D721Med (cell line): ENCODE measurements at regions not wholly inside any gene's neighbourhood (a gene's known extent, or its start where the extent isn't known, plus 50 kb on each side); places are given as distances from the start of the nearest gene placed in this dataset.

Experiments
- DNase-seq: peaks from one replicate; pipeline ENCODE4 v3.0.0; 2011; ENCODE audit warnings: low spot score; ENCODE audit not compliant: insufficient read length
- FAIRE-seq: peaks from 2 replicates; lab custom pipeline; 2011; peaks lifted over from hg19 to GRCh38; lab: Jason Lieb, UNC
- TF ChIP-seq, protein P1 (sequence below): IDR thresholded peaks from 2 replicates; pipeline ENCODE4 v1.5.1; 2012; ENCODE audit warnings: mild to moderate bottlenecking, control low read depth; ENCODE audit not compliant: insufficient read depth; ENCODE audit errors: missing control alignments

DNA sequence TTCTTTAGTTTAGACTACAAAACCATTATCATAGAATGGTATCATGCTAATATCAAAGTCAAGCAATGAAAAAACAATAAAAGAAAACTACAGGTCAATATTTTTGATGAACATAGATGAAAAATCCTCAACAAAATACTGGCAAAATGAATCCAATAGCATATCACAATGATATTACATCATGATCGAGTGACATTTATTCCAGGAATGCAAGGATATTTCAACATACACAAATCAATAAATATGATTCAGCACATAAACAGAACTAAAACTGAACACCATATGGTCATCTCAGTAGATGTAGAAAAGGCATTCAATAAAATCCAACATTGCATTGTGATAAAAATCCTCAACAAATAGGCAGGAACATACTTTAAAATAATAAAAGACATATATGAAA, 1657.7 kb downstream of the KCNT2 start:
- DNase-seq, result no peak
- FAIRE-seq, result peak; percentile 51
- TF ChIP-seq, protein P1, sequence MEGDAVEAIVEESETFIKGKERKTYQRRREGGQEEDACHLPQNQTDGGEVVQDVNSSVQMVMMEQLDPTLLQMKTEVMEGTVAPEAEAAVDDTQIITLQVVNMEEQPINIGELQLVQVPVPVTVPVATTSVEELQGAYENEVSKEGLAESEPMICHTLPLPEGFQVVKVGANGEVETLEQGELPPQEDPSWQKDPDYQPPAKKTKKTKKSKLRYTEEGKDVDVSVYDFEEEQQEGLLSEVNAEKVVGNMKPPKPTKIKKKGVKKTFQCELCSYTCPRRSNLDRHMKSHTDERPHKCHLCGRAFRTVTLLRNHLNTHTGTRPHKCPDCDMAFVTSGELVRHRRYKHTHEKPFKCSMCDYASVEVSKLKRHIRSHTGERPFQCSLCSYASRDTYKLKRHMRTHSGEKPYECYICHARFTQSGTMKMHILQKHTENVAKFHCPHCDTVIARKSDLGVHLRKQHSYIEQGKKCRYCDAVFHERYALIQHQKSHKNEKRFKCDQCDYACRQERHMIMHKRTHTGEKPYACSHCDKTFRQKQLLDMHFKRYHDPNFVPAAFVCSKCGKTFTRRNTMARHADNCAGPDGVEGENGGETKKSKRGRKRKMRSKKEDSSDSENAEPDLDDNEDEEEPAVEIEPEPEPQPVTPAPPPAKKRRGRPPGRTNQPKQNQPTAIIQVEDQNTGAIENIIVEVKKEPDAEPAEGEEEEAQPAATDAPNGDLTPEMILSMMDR, result no peak

DNA sequence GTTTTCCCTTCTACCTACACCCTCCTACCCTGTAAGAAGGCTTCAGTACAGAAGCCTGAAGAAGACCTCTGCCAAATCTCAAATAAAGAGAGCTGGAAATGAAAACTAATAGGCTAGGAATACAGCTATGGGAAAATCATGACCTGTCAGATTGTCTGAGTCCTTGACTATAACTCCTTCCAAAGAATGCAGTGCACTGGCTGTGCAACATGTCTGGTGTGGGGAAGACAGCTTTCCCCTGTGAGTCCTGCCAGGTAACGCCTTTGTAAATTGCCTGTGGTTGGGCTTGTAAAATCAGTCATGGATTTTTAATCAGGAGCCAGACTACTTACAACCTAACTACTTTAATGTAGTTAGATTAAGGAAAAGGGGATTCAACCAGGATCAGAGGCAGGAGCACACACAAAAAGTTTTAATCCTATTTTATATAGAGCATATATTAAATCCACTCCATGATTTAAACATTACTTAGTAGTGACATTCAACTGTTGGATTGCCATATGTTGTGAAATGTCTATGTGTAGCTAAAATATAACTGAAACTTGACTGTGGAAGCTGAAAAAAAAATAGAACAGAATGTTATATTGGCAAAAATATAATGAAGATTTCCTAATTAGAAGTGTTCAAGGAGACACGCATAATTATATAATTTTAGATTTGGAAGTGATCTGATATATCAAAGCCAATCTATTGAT, 1667.8 kb downstream of the KCNT2 start:
- FAIRE-seq (peak; percentile 21), DNase-seq (no peak)
- TF ChIP-seq, protein P1, result no peak

- FAIRE-seq (no peak), DNase-seq (no peak)
- TF ChIP-seq, protein P1, result no peak
These were observed 1672.4 kb downstream of the KCNT2 start for GRCh38 chr1:194935864-194936263.

GRCh38 chr1:194931166-194931565, 1677.1 kb downstream of the KCNT2 start:
- TF ChIP-seq, protein P1, result no peak
- DNase-seq (no peak), FAIRE-seq (peak; percentile 16)

GRCh38 chr1:194930132-194930531, 1678.1 kb downstream of the KCNT2 start:
- TF ChIP-seq, protein P1, result no peak
- FAIRE-seq (no peak), DNase-seq (no peak)

- FAIRE-seq, result peak; percentile 71
- TF ChIP-seq, protein P1, result no peak
- DNase-seq, result no peak
These were observed 1678.9 kb downstream of the KCNT2 start for GRCh38 chr1:194929357-194929756.

- DNase-seq (no peak), FAIRE-seq (no peak)
- TF ChIP-seq, protein P1, result no peak
These were observed 1689.1 kb downstream of the KCNT2 start for GRCh38 chr1:194919146-194919545.
